ENCODE measurements at regions not wholly inside any gene's neighbourhood (a gene's known extent, or its start where the extent isn't known, plus 50 kb on each side); places are given as distances from the start of the nearest gene placed in this dataset.
"Not testable (repeated sequence)": the region's sequence is repeated elsewhere in the genome, so short reads cannot be mapped to it uniquely, and the experiment has no call there.

DNA sequence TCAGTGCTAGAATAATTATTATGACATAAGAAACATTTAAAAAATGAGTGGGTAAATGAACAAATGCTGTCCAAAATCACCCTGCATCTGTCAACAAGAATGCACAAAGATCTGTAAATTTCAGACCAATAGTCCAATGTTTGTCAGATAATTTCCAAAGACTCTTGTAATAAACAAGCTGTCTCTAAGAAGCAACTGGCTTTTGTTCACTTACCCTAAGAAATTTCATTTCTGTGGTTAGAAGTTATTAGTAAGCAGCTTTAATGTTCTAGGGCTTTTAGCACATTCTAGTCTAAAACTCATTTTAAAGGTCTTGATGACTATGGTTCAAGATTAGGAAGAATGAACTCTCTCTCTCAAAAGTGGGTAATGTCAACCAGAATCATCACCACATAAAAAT, 560.3 kb upstream of the SMIM31 start:
- intact Hi-C loops (cut with micrococcal nuclease), result no loop called here

DNA sequence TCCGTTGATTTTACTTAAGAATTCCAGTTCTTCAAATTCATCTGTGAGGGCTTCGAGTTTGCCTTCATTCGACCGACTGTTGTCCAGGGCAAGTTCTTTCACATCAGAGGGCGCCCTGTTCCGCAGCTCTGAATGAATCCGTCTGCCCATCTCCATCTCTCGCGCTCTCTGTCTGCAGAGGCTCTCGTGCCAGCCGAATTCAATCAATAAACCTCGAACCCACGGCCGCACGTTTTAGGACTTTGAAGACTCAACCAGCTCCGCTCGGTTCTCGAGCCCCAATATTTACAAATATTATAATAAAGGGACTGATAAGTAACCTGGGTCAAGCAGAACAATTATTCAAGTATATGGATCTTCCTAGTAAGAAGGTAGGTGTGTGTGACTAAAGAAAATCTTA, 556.4 kb upstream of the SMIM31 start:
- intact Hi-C loops (cut with micrococcal nuclease), result no loop called here

DNA sequence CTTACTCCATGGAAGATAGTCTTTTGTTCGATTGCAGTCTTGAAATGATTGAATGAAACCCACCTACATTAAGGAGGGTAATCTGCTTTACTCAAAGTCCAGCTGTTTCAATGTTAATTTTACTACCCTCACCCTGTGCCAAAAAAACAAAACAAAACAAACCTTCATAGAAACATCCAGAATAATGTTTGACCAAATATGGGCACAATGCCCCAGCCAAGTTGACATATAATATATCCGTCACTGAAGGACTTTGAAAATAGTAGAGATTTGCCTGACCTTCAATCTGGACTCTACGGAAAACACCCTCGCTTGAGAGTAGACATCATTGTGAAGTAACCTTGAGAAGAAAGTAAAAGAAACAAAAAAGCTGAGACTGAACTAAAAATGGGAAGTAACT, 550.5 kb upstream of the SMIM31 start:
- intact Hi-C loops (cut with micrococcal nuclease), result no loop called here

DNA sequence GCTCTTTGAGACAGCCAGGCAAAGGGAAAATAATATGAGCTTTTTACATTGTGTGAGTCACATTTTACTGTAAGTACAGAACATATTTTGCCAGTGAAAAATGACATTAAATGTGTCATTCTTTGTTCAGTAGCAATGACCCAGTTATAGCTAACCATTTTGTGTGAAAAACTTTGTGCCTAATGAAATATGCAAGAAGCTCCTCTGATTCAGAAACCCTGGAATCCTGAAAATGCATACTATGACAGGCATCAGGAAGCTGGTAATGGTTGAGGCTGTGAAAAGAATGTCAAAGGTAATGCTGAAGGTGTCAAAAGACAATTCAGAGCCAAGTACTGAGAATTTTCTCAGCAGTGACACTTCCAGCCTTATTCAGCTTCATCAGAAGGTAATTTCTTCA, 549.5 kb upstream of the SMIM31 start:
- intact Hi-C loops (cut with micrococcal nuclease), result no loop called here

DNA sequence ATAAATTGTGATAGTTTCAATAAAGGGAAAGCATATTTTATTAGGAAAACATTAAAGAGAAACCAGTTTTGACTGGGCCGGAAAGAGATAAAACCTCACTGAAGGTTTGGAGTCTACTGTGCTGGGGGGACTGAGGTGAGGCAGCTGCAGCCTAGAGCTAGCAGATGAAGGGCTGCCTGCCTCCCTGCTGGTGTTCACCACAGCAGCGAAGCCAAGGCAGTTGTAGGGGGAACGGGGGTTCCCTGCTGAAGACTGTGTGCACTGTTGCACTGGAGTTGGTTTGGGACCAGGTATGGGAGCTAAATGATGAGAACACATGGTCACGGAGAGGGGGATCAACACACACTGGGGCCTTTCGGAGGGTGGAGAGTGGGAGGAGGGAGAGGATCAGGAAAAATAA, 546.5 kb upstream of the SMIM31 start:
- intact Hi-C loops (cut with micrococcal nuclease), result no loop called here

DNA sequence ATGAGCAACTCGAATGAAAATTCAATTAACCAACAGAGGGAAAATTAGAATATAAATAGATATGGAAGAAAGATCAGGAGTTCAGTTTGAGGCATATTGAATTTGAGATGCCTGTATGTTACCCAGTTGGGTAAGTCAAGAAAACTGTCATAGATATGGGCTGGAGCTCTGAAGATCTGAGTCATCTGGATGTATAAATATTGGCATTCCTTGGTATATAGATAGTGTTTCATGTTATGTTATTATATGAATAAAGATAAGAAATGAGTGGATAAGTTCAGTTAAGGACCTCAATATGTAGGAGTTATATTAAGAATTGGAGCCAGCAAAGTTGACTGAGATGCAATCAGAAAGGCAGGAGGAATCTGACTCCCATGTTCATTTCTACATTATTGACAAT, 543.6 kb upstream of the SMIM31 start:
- intact Hi-C loops (cut with micrococcal nuclease), result no loop called here

DNA sequence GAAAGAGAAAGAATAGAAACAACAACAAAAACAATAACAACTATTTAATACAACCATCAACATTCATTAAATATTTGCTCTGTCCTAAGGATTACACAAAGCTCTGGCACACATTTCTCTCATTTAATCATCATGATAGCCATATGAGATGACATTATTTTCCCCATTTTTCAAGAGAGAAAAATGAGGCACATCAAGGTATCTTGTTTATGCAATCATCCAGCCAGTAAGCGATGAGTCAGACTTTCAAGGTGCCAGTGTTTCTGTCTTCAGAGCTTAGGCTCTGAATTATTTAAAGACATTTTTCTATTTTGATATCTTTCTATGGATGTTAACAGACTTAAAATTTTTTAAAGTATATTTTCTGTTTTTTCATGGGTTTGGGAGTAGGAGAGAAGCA, 541.8 kb upstream of the SMIM31 start:
- intact Hi-C loops (cut with micrococcal nuclease), result no loop called here

DNA sequence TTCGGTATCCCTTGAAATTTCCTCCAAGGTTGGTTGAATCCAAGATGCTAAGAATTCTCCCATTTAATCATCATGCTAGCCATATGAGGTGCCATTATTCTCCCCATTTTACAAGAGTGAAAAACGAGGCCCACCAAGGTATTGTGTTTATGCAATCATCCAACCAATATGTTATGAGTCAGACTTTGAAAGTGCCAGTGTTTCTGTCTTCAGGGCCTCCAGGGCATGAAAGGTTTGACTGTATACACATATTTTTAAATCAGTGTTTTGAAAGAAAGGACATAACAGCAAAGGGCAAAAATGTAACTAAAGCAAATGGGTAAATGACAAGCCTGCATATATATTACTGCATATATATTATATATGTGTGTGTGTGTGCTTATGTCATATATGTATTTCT, 541.2 kb upstream of the SMIM31 start:
- intact Hi-C loops (cut with micrococcal nuclease), result no loop called here

DNA sequence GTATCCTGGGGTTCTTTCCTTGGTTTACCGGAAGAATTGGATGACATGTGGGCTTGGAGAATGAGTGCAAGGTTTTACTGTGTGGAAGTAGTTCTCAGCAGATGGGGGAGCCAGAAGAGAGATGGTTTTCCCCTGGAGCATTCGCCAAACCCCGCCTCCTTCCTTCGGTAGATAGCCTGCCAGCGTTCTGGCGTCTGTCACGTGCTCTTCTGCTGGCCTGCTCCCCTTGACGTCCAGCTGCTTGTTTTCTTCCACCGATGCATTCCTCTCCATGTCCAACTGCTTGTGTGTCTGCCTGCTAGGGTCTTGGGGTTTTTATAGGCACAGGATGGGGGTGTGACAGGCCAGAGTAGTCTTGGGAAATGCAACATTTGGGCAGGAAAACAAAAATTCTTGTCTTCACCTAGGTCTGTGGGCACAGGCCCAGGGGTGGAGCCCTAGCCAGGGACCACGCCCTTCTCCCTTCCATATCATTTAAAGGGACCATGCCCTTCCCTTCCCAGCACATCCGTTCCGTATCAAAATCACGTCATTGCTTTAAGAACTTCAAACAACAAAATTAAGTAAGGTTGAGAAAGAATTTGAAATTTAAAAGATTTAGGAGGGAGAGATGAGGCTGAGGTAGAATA, 538.7 kb upstream of the SMIM31 start:
- intact Hi-C loops (cut with micrococcal nuclease), result no loop called here

DNA sequence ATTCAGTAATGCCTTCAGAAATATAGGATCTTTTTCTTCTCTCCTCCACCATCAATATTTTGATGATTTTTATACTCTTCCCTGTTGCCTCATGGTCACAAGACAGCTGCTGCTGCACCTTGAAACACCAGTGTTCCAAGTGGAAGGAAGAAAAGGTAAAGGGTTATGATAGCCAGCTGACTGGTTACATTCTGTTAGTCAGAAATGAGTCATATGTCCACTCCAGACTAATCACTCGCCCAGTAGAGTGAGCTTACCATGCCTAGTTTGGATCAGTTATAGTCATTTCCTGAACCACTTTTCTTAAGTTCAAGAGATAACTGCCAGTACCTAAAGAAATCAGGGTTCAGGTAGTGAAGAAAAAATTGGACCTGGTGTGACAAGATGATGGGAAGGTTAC, 532.3 kb upstream of the SMIM31 start:
- intact Hi-C loops (cut with micrococcal nuclease), result no loop called here

DNA sequence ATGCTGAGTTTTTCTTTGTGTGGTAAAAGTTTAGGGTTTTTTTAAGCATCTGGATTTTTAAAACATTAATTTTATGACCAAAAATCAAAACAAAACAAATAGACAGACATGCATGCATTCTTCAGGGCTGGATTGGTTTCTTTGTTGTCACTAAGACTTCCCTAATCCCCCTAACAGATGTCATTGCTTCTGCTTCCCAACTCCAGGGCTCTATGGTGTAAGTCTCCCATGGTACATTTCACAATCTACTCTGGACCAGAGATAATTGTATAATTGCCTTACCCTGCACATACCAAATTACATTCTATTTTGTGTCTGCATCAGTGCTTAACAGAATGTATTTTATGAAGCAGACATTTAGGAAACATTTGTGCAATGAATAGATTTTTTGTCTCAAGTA, 529.1 kb upstream of the SMIM31 start:
- intact Hi-C loops (cut with micrococcal nuclease), result no loop called here

DNA sequence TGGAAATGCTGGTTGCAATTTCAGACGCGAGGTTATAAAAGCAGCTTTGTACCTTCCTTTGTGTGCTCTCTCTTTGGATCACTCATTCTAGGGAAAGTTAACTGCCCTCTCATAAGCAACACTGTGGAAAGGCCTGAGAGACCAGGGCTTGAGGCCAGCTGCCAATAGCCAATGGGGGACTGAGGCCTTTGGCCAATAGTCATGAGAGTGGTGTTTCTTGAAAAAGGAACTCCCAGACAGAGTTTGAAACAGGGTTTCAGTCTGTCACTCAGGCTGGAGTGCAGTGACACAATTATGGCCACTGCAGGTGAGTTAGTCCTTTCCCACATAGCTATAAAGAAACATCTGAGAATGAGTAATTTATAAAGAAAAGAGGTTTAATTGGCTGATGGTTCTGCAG, 524.7 kb upstream of the SMIM31 start:
- intact Hi-C loops (cut with micrococcal nuclease), result no loop called here

DNA sequence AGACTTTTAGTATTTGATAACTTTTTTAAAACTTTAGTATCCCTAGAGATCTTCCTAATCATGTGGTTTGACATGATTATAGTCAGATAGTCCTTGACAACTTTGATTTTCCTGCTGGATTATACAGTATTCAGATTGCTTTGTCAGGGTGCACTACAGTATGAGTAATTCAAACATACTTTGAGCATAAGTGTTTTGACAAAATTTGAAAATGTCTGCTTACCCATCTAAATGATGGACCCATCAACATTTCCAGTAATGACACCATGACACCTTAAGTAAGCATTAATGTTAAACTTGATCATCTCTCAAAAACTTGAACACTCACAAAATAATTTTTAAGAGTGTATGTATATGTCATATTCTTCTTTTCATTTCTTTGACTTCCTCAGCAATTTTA, 514.5 kb upstream of the SMIM31 start:
- intact Hi-C loops (cut with micrococcal nuclease), result no loop called here

DNA sequence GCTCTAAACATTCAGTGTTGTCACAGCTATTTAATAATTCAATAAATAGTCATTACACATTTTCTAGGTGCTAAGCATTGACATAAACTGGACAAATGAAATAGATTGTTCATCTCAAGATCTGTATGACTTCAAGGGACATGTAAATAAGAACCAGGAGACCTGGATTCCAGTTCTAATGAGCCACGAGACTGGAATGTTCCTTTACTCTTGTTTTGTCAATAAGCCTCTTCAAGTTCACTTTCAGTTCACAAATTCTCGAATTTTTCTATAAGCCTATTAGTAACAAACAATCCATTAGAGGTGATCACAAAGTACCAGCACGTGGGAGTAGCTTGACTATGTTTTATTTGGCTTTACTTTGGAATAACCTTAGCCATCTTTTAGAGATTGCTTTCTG, 514.0 kb upstream of the SMIM31 start:
- intact Hi-C loops (cut with micrococcal nuclease), result no loop called here

DNA sequence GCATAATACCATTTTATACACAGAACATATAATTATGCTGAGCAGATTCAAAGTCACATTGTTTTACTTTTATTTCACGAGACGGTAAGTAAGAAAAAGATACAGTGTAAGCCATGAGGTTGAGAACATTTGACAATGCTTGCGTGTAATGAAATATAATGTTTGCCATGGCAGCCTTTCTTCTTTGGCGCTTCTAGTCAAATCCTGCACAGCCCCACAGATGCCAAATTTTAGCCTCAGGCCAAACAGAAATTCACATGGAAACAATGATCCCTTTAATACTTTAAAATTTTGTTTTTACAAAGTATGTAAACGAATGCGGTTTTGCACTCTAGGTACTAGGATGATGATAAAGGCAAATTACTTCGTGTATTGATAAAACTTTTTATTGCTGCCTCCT, 502.7 kb upstream of the SMIM31 start:
- intact Hi-C loops (cut with micrococcal nuclease), result no loop called here

DNA sequence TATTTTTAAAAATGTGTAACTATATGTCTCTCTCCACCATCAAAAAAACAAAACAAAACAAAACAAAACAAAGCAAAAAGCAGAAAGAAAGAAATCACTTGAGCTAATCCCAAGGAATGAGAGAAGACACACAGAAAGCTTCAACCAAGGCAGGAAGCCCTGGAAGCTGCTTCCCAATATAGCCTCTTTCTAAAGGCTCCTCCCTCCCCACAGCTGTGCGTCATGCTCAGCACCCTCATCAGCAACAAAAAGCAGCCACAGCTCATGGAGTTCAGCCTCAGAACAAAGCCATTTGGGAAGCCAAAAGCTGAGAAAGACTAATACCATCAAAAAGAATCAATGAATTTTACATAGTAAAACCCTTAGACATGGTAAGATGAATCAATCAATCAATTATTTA, 501.6 kb upstream of the SMIM31 start:
- intact Hi-C loops (cut with micrococcal nuclease), result no loop called here

DNA sequence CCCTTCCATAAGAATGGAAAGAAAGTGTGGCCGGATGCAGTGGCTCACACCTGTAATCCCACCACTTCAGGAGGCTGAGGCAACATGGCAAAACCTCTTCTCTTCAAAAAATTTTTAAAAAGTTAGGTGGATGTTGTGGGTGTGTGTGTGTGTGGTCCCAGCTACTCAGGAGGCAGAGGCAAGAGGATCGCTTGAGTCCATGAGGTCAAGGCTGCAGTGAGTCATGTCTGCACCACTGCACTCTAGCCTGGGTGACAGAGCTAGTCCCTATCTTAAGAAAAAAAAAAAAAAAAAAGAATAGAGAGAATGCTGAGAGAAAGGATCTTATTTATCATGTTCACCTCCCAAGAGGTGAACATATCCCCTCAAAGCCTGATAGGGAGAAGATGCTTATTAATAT, 492.1 kb upstream of the SMIM31 start:
- intact Hi-C loops (cut with micrococcal nuclease), result no loop called here

DNA sequence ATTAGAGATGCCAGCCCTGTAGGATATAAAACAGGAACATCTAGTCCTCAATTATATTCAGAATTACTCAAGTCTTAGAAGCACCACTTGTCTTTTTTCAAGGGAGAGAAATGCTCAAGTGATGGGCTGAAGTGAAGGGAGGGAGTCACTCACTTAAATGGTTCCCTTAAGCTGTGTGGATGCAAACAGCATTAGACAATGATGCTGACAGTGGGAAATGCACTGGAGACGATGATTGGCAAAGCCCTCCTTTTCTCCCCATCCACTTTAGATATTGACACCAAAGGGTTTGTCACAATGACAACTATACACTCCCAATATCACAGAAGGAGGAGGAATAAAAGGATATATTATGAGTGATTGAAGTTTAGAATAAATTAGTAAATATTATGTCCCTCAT, 491.4 kb upstream of the SMIM31 start:
- intact Hi-C loops (cut with micrococcal nuclease), result not testable (repeated sequence)

DNA sequence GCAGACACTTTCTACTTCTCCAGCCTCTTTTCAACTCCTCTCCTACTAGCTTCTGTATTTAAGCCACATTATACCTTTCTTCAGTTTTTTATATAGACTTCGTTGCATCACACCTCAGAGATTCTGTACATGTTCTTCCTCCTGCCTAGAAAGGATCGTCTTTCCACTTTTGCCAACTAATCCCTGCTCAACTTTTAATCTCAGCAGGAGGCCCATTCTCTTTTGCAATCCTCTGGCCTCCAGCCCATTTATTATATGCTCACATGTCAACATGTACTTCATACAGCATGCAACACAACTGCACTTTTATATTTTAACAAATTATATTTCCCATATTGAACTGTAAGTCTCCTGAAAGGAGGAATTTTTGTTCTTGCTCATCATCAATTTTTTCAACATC, 476.5 kb upstream of the SMIM31 start:
- intact Hi-C loops (cut with micrococcal nuclease), result not testable (repeated sequence)

DNA sequence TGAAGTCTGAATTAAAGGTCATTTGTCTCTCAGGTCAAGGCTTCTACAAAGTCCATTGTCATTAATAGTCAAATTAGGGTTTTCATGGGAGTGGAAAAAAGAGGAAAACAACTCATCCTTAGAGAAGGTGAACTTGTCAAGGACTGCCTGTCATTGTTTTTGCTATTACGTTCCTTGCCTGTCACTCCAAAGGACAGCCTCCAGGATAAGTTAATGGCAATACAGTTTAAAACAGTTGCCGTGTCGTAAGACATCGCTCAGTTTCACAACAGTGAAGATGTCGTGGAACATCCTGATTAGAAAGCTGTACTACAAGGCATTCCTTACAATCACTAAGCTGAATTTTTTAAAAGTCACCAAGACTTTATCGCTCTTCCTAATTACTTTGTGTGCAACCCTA, 466.8 kb upstream of the SMIM31 start:
- intact Hi-C loops (cut with micrococcal nuclease), result no loop called here

DNA sequence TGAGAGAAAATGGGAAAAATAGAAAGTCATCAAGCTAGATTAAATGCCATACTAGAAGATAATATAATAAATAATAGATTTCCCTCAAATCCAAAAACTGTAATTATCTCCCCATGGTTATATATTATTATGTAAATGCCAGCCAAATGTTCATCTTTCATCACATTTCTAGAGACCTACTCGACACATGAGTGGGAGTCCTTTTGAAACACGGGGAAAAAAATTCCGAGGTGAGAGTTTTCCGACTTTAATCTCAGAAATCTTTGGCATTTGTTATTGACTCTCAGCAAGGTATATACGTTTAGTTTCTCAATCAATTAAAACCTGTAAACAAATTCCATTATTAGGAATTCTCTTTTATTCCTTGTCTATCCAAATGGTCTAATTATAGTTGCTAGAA, 465.4 kb upstream of the SMIM31 start:
- intact Hi-C loops (cut with micrococcal nuclease), result no loop called here

DNA sequence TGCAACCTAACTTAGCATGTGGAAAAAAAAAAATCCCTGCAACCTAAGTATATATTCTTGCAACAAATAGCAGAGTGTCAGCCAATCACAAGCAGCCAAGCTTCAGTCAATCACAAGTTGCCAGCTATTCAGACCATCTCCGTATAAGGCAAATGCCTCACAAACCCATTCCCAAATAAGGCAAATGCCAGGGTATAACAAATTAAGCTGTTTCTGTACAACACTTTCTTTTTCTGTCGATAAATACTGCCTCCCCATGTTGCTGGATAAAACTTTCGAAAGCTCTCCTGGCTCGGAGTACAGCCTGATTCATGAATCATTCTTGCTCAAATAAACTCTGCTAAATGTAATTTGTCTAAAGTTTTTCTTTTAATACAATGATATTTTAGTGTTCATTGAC, 460.7 kb upstream of the SMIM31 start:
- intact Hi-C loops (cut with micrococcal nuclease), result no loop called here

DNA sequence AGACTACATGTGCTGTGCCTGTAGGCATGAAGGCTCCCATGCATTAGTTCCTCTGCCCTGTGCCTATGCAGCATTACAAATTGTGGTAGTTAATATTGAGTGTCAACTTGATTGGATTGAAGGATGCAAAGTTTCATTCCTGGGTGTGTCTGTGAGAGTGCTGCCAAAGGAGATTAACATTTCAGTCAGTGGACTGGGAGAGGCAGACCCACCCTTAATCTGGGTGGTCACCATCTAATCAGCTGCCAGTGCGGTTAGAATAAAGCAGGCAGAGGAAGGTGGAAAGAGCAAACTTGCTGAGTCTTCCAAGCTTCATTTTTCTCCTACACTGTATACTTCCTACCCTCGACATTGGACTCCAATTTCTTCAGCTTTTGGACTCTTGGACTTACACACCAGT, 460.2 kb upstream of the SMIM31 start:
- intact Hi-C loops (cut with micrococcal nuclease), result no loop called here

DNA sequence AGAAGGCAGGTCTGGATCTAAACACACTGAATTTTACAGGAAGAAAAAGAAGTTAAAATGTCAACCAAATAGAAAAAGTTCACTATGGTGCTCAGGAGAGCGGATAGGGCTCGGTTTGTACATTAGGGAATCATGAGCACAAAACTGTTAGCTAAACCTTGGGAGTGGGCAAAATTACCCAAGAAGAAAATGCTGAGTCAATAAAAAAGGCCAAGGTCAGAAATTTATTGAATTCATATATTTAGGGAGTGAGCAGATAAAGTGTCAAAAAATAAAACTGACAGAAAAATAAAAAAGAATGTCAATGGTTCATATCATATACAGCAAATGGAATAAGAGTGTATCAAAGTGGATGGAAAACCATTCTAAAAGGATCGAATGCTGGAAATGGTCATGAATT, 452.5 kb upstream of the SMIM31 start:
- intact Hi-C loops (cut with micrococcal nuclease), result no loop called here

All from T-helper 2 cell treated with Interferon-gamma antibody and Interleukin-4, amounts not matched to agents 100 ng/mL and 5 ng/mL, for 36 hours (primary cell).